ENCODE measurements at regions not wholly inside any gene's neighbourhood (a gene's known extent, or its start where the extent isn't known, plus 50 kb on each side); places are given as distances from the start of the nearest gene placed in this dataset.

DNA sequence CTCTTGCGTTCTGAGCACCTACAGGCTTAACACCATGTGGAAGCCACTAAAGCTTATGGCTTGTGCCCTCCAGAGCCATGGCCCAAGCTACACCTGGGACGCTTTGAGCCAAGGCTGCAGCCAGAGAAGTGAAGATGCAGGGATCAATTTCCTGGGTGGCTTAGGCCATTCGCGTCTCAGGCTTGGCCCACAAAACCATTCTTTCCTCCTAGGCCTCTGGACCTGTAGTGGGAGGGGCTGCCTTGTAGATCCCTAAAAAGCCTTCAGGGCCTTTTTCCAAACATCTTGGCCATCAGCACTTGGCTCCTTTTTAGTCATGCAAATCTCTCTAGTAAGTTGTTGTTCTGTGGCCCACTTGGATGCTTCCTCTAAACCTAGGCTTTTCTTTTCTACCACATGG is 401.7 kb upstream of the RUNX1 start:
- no peak for TF ChIP-seq CTCF (IDR thresholded peaks at IDR 0.05)
- no peaks in the 10 kb centered on the region for H3K79me2 ChIP-seq (ENCODE audit: insufficient read depth, low read length)
- WGBS (ENCODE audit: insufficient coverage) = 75% methylated on average over 2 of the region's 4 CpGs
- no peak overlapping the region for H2AFZ ChIP-seq (ENCODE audit: insufficient read depth, low read depth, low read length, poor library complexity, severe bottlenecking)
- Mint-ChIP-seq H3K36me3 (no peaks in the 10 kb centered on the region), H3K27ac (no peak overlapping the region), H3K4me1 (no peaks in the 10 kb centered on the region), H3K9me3 (peaks cover 5 to 15% (median 12%) of the 10 kb centered on the region in 7 donors), H3K4me3 (no peak overlapping the region), H3K27me3 (ENCODE audit: low read depth in 3 of 3) (peaks cover 0 to 4% (median 0%) of the 10 kb centered on the region in 3 donors)
- no peaks in the 10 kb centered on the region for H3K4me1 ChIP-seq (ENCODE audit: control insufficient read depth in 1 of 2, insufficient read depth in 2 of 2, low read length in 2 of 2)
- H3K36me3 ChIP-seq (replicated peaks in 1 of 2; ENCODE audit: control insufficient read depth in 1 of 2, insufficient read depth in 2 of 2, low read length in 2 of 2) = no peaks in the 10 kb centered on the region
- intact Hi-C loops (cut with micrococcal nuclease) = no loop called here
- no peak overlapping the region for H3K9ac ChIP-seq (ENCODE audit: insufficient read depth, low read length, poor library complexity, severe bottlenecking)
- no peaks in the 10 kb centered on the region for H3K27me3 ChIP-seq (ENCODE audit: control insufficient read depth in 2 of 2, insufficient read depth in 2 of 2, low read length in 2 of 2)
- no peak for DNase-seq
- peaks cover 0 to 13% of the 10 kb centered on the region in 2 donors for H3K9me3 ChIP-seq (replicated peaks in 1 of 2; ENCODE audit: control insufficient read depth in 1 of 2, insufficient read depth in 1 of 2, low read length in 2 of 2)
- H4K20me1 ChIP-seq (ENCODE audit: insufficient read depth, low read length) = no peaks in the 10 kb centered on the region
- H3K4me3 ChIP-seq (replicated peaks in 1 of 3; ENCODE audit: low read depth in 2 of 3, low read length in 3 of 3) = no peak overlapping the region
- no peak overlapping the region for H3K4me2 ChIP-seq (replicated peaks; ENCODE audit: extremely low read depth, low read length, poor library complexity, severe bottlenecking)
- H3K27ac ChIP-seq (ENCODE audit: low read depth in 1 of 2, low read length in 2 of 2) = no peak overlapping the region

DNA sequence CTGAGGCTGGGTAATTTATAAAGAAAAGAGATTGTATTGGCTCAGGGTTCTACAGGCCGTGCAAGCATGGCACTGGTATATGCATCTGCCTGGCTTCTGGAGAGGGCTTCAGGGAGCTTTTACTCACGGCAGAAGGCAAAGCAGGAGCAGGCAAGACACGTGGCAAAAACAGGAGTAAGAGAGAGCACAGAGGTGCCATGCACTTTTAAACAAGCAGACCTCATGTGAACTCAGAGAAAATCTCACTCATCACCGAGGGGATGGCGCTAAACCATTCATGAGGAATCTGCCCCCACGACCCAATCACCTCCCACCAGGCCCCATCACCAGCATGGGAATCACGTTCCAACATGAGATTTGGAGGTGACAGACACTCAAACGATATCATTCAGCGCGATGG is 400.7 kb upstream of the RUNX1 start:
- TF ChIP-seq CTCF (IDR thresholded peaks at IDR 0.05) = no peak
- H3K9me3 Mint-ChIP-seq = peaks cover 5 to 15% (median 12%) of the 10 kb centered on the region in 7 donors
- Histone ChIP-seq H3K27ac (ENCODE audit: low read depth in 1 of 2, low read length in 2 of 2) (no peak overlapping the region), H3K4me2 (replicated peaks; ENCODE audit: extremely low read depth, low read length, poor library complexity, severe bottlenecking) (no peak overlapping the region), H3K4me3 (replicated peaks in 1 of 3; ENCODE audit: low read depth in 2 of 3, low read length in 3 of 3) (no peak overlapping the region), H4K20me1 (ENCODE audit: insufficient read depth, low read length) (no peaks in the 10 kb centered on the region), H3K79me2 (ENCODE audit: insufficient read depth, low read length) (no peaks in the 10 kb centered on the region), H2AFZ (ENCODE audit: insufficient read depth, low read depth, low read length, poor library complexity, severe bottlenecking) (no peak overlapping the region), H3K9ac (ENCODE audit: insufficient read depth, low read length, poor library complexity, severe bottlenecking) (no peak overlapping the region), H3K9me3 (replicated peaks in 1 of 2; ENCODE audit: control insufficient read depth in 1 of 2, insufficient read depth in 1 of 2, low read length in 2 of 2) (peaks cover 0 to 13% of the 10 kb centered on the region in 2 donors), H3K36me3 (replicated peaks in 1 of 2; ENCODE audit: control insufficient read depth in 1 of 2, insufficient read depth in 2 of 2, low read length in 2 of 2) (no peaks in the 10 kb centered on the region), H3K27me3 (ENCODE audit: control insufficient read depth in 2 of 2, insufficient read depth in 2 of 2, low read length in 2 of 2) (no peaks in the 10 kb centered on the region), H3K4me1 (ENCODE audit: control insufficient read depth in 1 of 2, insufficient read depth in 2 of 2, low read length in 2 of 2) (no peaks in the 10 kb centered on the region)
- intact Hi-C loops (cut with micrococcal nuclease) = no loop called here
- no peak overlapping the region for H3K4me3 Mint-ChIP-seq
- no peak overlapping the region for H3K27ac Mint-ChIP-seq
- no peaks in the 10 kb centered on the region for H3K36me3 Mint-ChIP-seq
- no peak for DNase-seq
- 98% methylated on average over 10 of the region's 10 CpGs for WGBS (ENCODE audit: insufficient coverage)
- H3K4me1 Mint-ChIP-seq = no peaks in the 10 kb centered on the region
- H3K27me3 Mint-ChIP-seq (ENCODE audit: low read depth in 3 of 3) = peaks cover 0 to 4% (median 0%) of the 10 kb centered on the region in 3 donors

Measured in CD14-positive monocyte (primary cell).